AG04449 (cell line): ENCODE measurements at regions not wholly inside any gene's neighbourhood (a gene's known extent, or its start where the extent isn't known, plus 50 kb on each side); places are given as distances from the start of the nearest gene placed in this dataset.

Experiments
- CTCF ChIA-PET: fragments of 350-600 bp; formaldehyde crosslinking; extraction: SDS; loops from one replicate; lab custom pipeline; 2021; ENCODE audit warnings: antibody characterized with exemption; lab: Yijun Ruan, JAX
- POLR2A ChIA-PET: fragments of 400-600, 350-600 bp; formaldehyde crosslinking; extraction: SDS; loops from one replicate; lab custom pipeline; 2020; ENCODE audit warnings: antibody characterized with exemption, inconsistent platforms; lab: Yijun Ruan, JAX
- DNase-seq: peaks from one replicate; pipeline ENCODE4 v3.0.0-alpha.2; 2010; ENCODE audit warnings: low read depth, low spot score
- H3K4me3 ChIP-seq: 2 replicates; pipeline ENCODE4 v1.5.1; 2011; ENCODE audit warnings: low read depth, mild to moderate bottlenecking, control low read depth, low read length
- CTCF ChIP-seq: IDR thresholded peaks from one replicate; pipeline ENCODE4 v1.5.1; 2011; ENCODE audit warnings: mild to moderate bottlenecking, moderate library complexity, low read length, control low read depth, inconsistent platforms; ENCODE audit not compliant: insufficient read depth; ENCODE audit errors: missing control alignments

GRCh38 chr6:27630727-27631608 is 158.1 kb upstream of the ZNF184 start:
- ChIA-PET CTCF (no interaction called here), POLR2A (no interaction called here)
- DNase-seq, result no peak
- no peak for TF ChIP-seq CTCF
- peak overlapping the region; percentile 43 for H3K4me3 ChIP-seq

- CTCF ChIA-PET, result no interaction called here
- TF ChIP-seq CTCF, result no peak
- no peak for DNase-seq
- POLR2A ChIA-PET, result no interaction called here
- no peak overlapping the region for H3K4me3 ChIP-seq
Measured at GRCh38 chr6:27624694-27625262, 151.9 kb upstream of the ZNF184 start.

GRCh38 chr6:27623103-27623502 is 150.2 kb upstream of the ZNF184 start:
- POLR2A ChIA-PET, result no interaction called here
- no peak for TF ChIP-seq CTCF
- CTCF ChIA-PET, result no interaction called here
- no peak for DNase-seq
- H3K4me3 ChIP-seq, result no peak overlapping the region

- no peak overlapping the region for H3K4me3 ChIP-seq
- ChIA-PET CTCF (no interaction called here), POLR2A (no interaction called here)
- no peak for DNase-seq
- TF ChIP-seq CTCF, result no peak
Measured at GRCh38 chr6:27619436-27619835, 146.5 kb upstream of the ZNF184 start.

- H3K4me3 ChIP-seq, result peak overlapping the region; percentile 58
- ChIA-PET POLR2A (interaction anchor here (1.1 kb wide), 1 partner anchor 275 kb away, joined by 3 read pairs; a partner anchor contains a TSS), CTCF (interaction anchor here (0.6 to 1.4 kb wide), 5 partner anchors 9 to 1585 kb away, joined by 3 to 6 read pairs (median 4); no protein-coding TSS in a partner anchor)
- TF ChIP-seq CTCF, result no peak
- no peak for DNase-seq
Measured at GRCh38 chr6:27617700-27618689, 145.1 kb upstream of the ZNF184 start.
